K562 (cell line): ENCODE measurements at regions not wholly inside any gene's neighbourhood (a gene's known extent, or its start where the extent isn't known, plus 50 kb on each side); places are given as distances from the start of the nearest gene placed in this dataset.
A peak's percentile ranks its signal among the peaks of the same experiment; 100 is the strongest.

Experiments
- ARHGAP35 ChIP-seq: fragments of 450-650 bp; IDR thresholded peaks from 2 replicates; pipeline ENCODE4 v1.6.1; 2018; ENCODE audit not compliant: partially characterized antibody
- ATF3 ChIP-seq, 2 experiments: fragments of 450-650 bp in 1 of 2; sonication (generic) in 1 of 2; formaldehyde crosslinking in 1 of 2; IDR thresholded peaks in 1 of 2; conservative IDR thresholded peaks in 1 of 2; 2 replicates each; pipeline versions ENCODE4 v1.6.1 to v1.8.1; 2016 to 2023; ENCODE audit warnings: mild to moderate bottlenecking in 2 of 2, moderate library complexity in 2 of 2, inconsistent platforms in 1 of 2, missing genetic modification reagents in 1 of 2
- CBX8 ChIP-seq: fragments of 200-600 bp; sonication (generic); IDR thresholded peaks from 2 replicates; pipeline ENCODE4 v1.6.1; 2012; ENCODE audit warnings: borderline replicate concordance, mixed run types, low read depth, mild to moderate bottlenecking, moderate library complexity, mixed read lengths, low read length, control low read depth, inconsistent platforms; ENCODE audit not compliant: poor library complexity, severe bottlenecking; ENCODE audit errors: extremely low read depth
- CREM ChIP-seq: IDR thresholded peaks from 2 replicates; pipeline ENCODE4 v1.6.1; 2014; ENCODE audit warnings: antibody characterized with exemption, low read depth
- FOXK2 ChIP-seq, 2 experiments: fragments of 450-650 bp; IDR thresholded peaks in 1 of 2; conservative IDR thresholded peaks in 1 of 2; 2 replicates each; pipeline ENCODE4 v1.6.1; 2016; ENCODE audit warnings: low read depth in 2 of 2, mild to moderate bottlenecking in 1 of 2
- IRF9 ChIP-seq: fragments of 450-650 bp; IDR thresholded peaks from 2 replicates; pipeline ENCODE4 v1.6.1; 2016; ENCODE audit warnings: missing biosample characterization, missing genetic modification characterization
- L3MBTL2 ChIP-seq: fragments of 450-650 bp; IDR thresholded peaks from 2 replicates; pipeline ENCODE4 v1.6.1; 2016; ENCODE audit warnings: mild to moderate bottlenecking, moderate library complexity
- MAX ChIP-seq: sonication (generic); formaldehyde crosslinking; IDR thresholded peaks from 2 replicates; pipeline ENCODE4 v1.9.0; 2022; ENCODE audit warnings: mild to moderate bottlenecking, missing genetic modification reagents
- PRDM10 ChIP-seq: fragments of 450-650 bp; IDR thresholded peaks from 2 replicates; pipeline ENCODE4 v1.6.1; 2018; ENCODE audit not compliant: partially characterized antibody
- RAD21 ChIP-seq, 2 experiments: fragments of 250-450 bp in 1 of 2; fragments of 450-650 bp in 1 of 2; sonication (Bioruptor Pico) in 1 of 2; formaldehyde crosslinking in 1 of 2; IDR thresholded peaks in 1 of 2; conservative IDR thresholded peaks in 1 of 2; 2 replicates each; pipeline versions ENCODE4 v1.4.0 to v1.8.0; 2020 to 2022; ENCODE audit warnings: mild to moderate bottlenecking in 2 of 2, moderate library complexity in 1 of 2
- RCOR1 ChIP-seq, 2 experiments: IDR thresholded peaks; 2 replicates each; pipeline ENCODE4 v1.6.1; 2012; ENCODE audit warnings: low read depth in 2 of 2, low read length in 2 of 2, borderline replicate concordance in 1 of 2, improper control_type of control experiment in 1 of 2
- SNRNP70 ChIP-seq: fragments of 200-400 bp; formaldehyde crosslinking; optimal IDR thresholded peaks from 2 replicates; pipeline ENCODE3; 2017; ENCODE audit warnings: low read depth, low read length
- SOX6 ChIP-seq: fragments of 450-650 bp; IDR thresholded peaks from 2 replicates; pipeline ENCODE4 v1.6.1; 2014; ENCODE audit warnings: mild to moderate bottlenecking
- TCF7L2 ChIP-seq: fragments of 150-350 bp; IDR thresholded peaks from 2 replicates; pipeline ENCODE4 v1.6.1; 2016; ENCODE audit warnings: low read depth, mild to moderate bottlenecking, low read length, moderate library complexity
- TEAD1 ChIP-seq, 2 experiments: fragments of 450-650 bp in 1 of 2; sonication (generic) in 1 of 2; formaldehyde crosslinking; IDR thresholded peaks; 2 replicates each; pipeline versions ENCODE4 v1.4.0 to v1.8.0; 2020 to 2022; ENCODE audit warnings: mild to moderate bottlenecking in 2 of 2, missing genetic modification reagents in 1 of 2
- ZBED1 ChIP-seq: IDR thresholded peaks from 2 replicates; pipeline ENCODE4 v1.6.1; 2014
- ZBTB33 ChIP-seq: sonication (generic); formaldehyde crosslinking; IDR thresholded peaks from 2 replicates; pipeline ENCODE4 v1.8.1; 2023; ENCODE audit warnings: mild to moderate bottlenecking, missing genetic modification reagents
- ZNF224 ChIP-seq: sonication (generic); formaldehyde crosslinking; IDR thresholded peaks from 2 replicates; pipeline ENCODE4 v1.8.0; 2022; ENCODE audit warnings: mild to moderate bottlenecking, missing genetic modification reagents
- ZNF589 ChIP-seq: fragments of 200-800 bp; sonication (Bioruptor generic); IDR thresholded peaks from 2 replicates; pipeline ENCODE4 v1.6.1; 2016; ENCODE audit warnings: low read depth, missing genetic modification characterization, missing compliant biosample characterization
- ZNF785 ChIP-seq: fragments of 250-450 bp; sonication (Bioruptor Pico); IDR thresholded peaks from 2 replicates; pipeline ENCODE4 v1.4.0; 2020; ENCODE audit warnings: mild to moderate bottlenecking

GRCh38 chr7:136049117-136049516 is 72.0 kb upstream of the MTPN start (continued):
- TF ChIP-seq PRDM10: no peak
- TF ChIP-seq MAX (CRISPR knock-in tag): no peak
- TF ChIP-seq IRF9: no peak
- TF ChIP-seq ZNF589 (CRISPR knock-in tag): no peak
- TF ChIP-seq FOXK2 (conservative IDR thresholded peaks at IDR 0.05 in 1 of 2, IDR thresholded peaks at IDR 0.05 in 1 of 2; ENCODE audit: low read depth in 2 of 2): no peak
- TF ChIP-seq ATF3 (IDR thresholded peaks at IDR 0.05): peak; percentile 81
- TF ChIP-seq ATF3 (CRISPR knock-in tag; conservative IDR thresholded peaks at IDR 0.05): no peak
- TF ChIP-seq SOX6: peak; percentile 65
- no peak for TF ChIP-seq ZBED1
- TF ChIP-seq CBX8: no peak
- no peak for TF ChIP-seq ZNF224 (CRISPR knock-in tag)
- peak; percentile 65; the same call in 1 of the 2 replicates for TF ChIP-seq CREM
- TF ChIP-seq ZBTB33 (CRISPR knock-in tag): no peak
- no peak for TF ChIP-seq TCF7L2
- TF ChIP-seq L3MBTL2: no peak
- TF ChIP-seq ARHGAP35: no peak
- no peak for TF ChIP-seq TEAD1 (CRISPR knock-in tag; IDR thresholded peaks at IDR 0.05)
- peak in 1 of 2 experiments; percentile 74; a peak in 3 of 4 replicates for TF ChIP-seq RCOR1 (IDR thresholded peaks at IDR 0.05; ENCODE audit: borderline replicate concordance in 1 of 2, low read depth in 2 of 2, low read length in 2 of 2)
- TF ChIP-seq RAD21 (CRISPR knock-in tag; conservative IDR thresholded peaks at IDR 0.05 in 1 of 2, IDR thresholded peaks at IDR 0.05 in 1 of 2): no peak
- TF ChIP-seq SNRNP70: no peak
- no peak for TF ChIP-seq ZNF785
